Dendritic cell treated with granulocyte-macrophage colony-stimulating factor and Interleukin-4, amounts not matched to agents 40 ng/mL and 50 ng/mL, for 4 days (primary cell): ENCODE measurements at regions not wholly inside any gene's neighbourhood (a gene's known extent, or its start where the extent isn't known, plus 50 kb on each side); places are given as distances from the start of the nearest gene placed in this dataset.

ENCODE experiments used
- H3K27ac Mint-ChIP-seq: one replicate; pipeline ENCODE4 v1.8.0; 2022; ENCODE audit warnings: mild to moderate bottlenecking, mixed read lengths
- H3K27me3 Mint-ChIP-seq: one replicate; pipeline ENCODE4 v1.8.0; 2022; ENCODE audit warnings: mild to moderate bottlenecking, mixed read lengths
- H3K36me3 Mint-ChIP-seq: one replicate; pipeline ENCODE4 v1.8.0; 2022; ENCODE audit warnings: low read depth, mixed read lengths
- H3K4me1 Mint-ChIP-seq: one replicate; pipeline ENCODE4 v1.8.0; 2022; ENCODE audit warnings: low read depth, mixed read lengths
- H3K4me3 Mint-ChIP-seq: one replicate; pipeline ENCODE4 v1.8.0; 2022; ENCODE audit warnings: mild to moderate bottlenecking, moderate library complexity, mixed read lengths
- H3K9me3 Mint-ChIP-seq: one replicate; pipeline ENCODE4 v1.8.0; 2022; ENCODE audit warnings: mixed read lengths
- intact Hi-C: fragments of 100-400 bp; cut with micrococcal nuclease; formaldehyde crosslinking; loops from one replicate; pipeline ENCODE4 v1.15.0; 2022

DNA sequence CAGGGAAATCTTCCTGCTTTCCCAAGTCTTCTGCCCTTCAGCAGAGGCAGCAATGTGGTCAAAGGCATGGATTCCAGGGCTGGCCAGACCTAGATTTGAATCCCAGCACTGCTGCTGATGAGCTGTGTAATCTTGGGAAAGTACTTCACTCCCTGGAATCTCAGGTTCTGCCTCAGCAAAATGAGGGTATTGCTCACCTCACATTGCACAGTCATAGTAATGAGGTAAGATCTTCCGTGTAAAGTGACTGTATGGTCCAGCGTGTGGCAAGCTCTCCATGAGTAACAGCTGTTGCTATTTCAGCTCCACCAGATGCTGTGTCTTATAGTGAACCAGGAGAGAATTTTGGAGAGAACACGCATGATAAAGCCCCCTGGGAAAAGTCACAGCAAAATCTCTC lies 56.1 kb upstream of the F3 start:
- peaks cover 13% of the 10 kb centered on the region for H3K27me3 Mint-ChIP-seq

DNA sequence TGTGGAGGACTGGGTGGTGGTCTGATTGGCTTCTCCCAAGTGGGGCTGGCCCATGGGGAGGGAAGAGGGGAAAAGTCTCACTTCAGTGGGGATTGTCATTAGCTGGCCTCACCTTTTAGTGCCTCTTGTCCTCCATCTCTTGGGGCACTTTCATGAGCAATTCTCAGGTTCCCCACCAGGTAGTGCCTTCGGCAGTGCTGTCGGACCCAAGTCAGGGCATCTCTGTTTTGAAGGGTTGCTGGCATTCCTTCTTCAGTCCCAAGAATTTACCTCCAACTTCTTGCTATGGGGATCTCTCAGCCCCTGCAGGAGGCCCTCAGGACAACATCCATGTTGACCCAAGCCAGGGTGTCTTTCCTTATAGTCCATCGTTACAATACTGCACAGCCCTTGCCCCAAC lies 54.7 kb upstream of the F3 start:
- Mint-ChIP-seq H3K27me3 (peaks cover 11% of the 10 kb centered on the region), H3K9me3 (no peaks in the 10 kb centered on the region), H3K27ac (no peak overlapping the region), H3K4me3 (no peak overlapping the region), H3K36me3 (no peaks in the 10 kb centered on the region), H3K4me1 (peaks cover 23% of the 10 kb centered on the region)
- intact Hi-C loops: no loop called here

More for the DNA sequence above, 56.1 kb upstream of the F3 start:
- Mint-ChIP-seq H3K36me3 (no peaks in the 10 kb centered on the region), H3K4me3 (no peak overlapping the region), H3K27ac (peak overlapping the region; percentile 15), H3K4me1 (peaks cover 35% of the 10 kb centered on the region), H3K9me3 (no peaks in the 10 kb centered on the region)
- intact Hi-C loops: no loop called here

GRCh38 chr1:94595658-94596057 lies 54.1 kb upstream of the F3 start:
- H3K27me3 Mint-ChIP-seq: peaks cover 11% of the 10 kb centered on the region
- no peak overlapping the region for H3K27ac Mint-ChIP-seq
- H3K9me3 Mint-ChIP-seq: no peaks in the 10 kb centered on the region
- H3K4me3 Mint-ChIP-seq: no peak overlapping the region
- peaks cover 26% of the 10 kb centered on the region for H3K4me1 Mint-ChIP-seq
- intact Hi-C loops: no loop called here
- no peaks in the 10 kb centered on the region for H3K36me3 Mint-ChIP-seq

GRCh38 chr1:94593611-94594010 lies 52.1 kb upstream of the F3 start:
- Mint-ChIP-seq H3K4me3 (no peak overlapping the region), H3K27ac (no peak overlapping the region), H3K36me3 (no peaks in the 10 kb centered on the region), H3K9me3 (no peaks in the 10 kb centered on the region), H3K27me3 (peaks cover under 1% of the 10 kb centered on the region), H3K4me1 (peaks cover 16% of the 10 kb centered on the region)
- intact Hi-C loops: no loop called here

GRCh38 chr1:94592571-94592920 lies 51.0 kb upstream of the F3 start:
- Mint-ChIP-seq H3K36me3 (no peaks in the 10 kb centered on the region), H3K9me3 (no peaks in the 10 kb centered on the region), H3K27ac (no peak overlapping the region), H3K4me1 (peaks cover 12% of the 10 kb centered on the region), H3K4me3 (no peak overlapping the region), H3K27me3 (no peaks in the 10 kb centered on the region)
- intact Hi-C loops: no loop called here

GRCh38 chr1:94591823-94592570 lies 50.4 kb upstream of the F3 start:
- Mint-ChIP-seq H3K27me3 (no peaks in the 10 kb centered on the region), H3K4me3 (no peak overlapping the region), H3K27ac (no peak overlapping the region), H3K9me3 (no peaks in the 10 kb centered on the region), H3K4me1 (peaks cover 9% of the 10 kb centered on the region), H3K36me3 (no peaks in the 10 kb centered on the region)
- intact Hi-C loops: no loop called here
